Left ventricle myocardium superior (tissue), 1 donor: ENCODE measurements at regions not wholly inside any gene's neighbourhood (a gene's known extent, or its start where the extent isn't known, plus 50 kb on each side); places are given as distances from the start of the nearest gene placed in this dataset.
A peak's percentile ranks its signal among the peaks of the same experiment; 100 is the strongest.

ENCODE experiments used
- ATAC-seq: fragments of 200-7000 bp; cut with Tn5 transposase; one replicate; pipeline ENCODE4 v1.9.1; 2020; ENCODE audit warnings: mild to moderate bottlenecking, moderate library complexity
- DNase-seq: peaks from one replicate; pipeline ENCODE4 v3.0.0-alpha.2; 2020
- intact Hi-C: fragments of 100-400 bp; cut with micrococcal nuclease; formaldehyde crosslinking; loops from one replicate; pipeline ENCODE4 v1.11.0; 2022
- donor health status: DM: no; HTN: yes; CAD: no; lungs with severe emphysema.

- intact Hi-C loops, result no loop called here
- DNase-seq, result no peak
- ATAC-seq, result peak; percentile 68
Measured at GRCh38 chr2:21700644-21701043, 576.9 kb downstream of the TDRD15 start.

- ATAC-seq, result peak; percentile 98
Measured at GRCh38 chr2:21710031-21710430, 586.3 kb downstream of the TDRD15 start.

GRCh38 chr2:21710496-21710895 is 586.7 kb downstream of the TDRD15 start:
- intact Hi-C loops, result no loop called here
- no peak for DNase-seq
- ATAC-seq, result no peak

More at GRCh38 chr2:21710031-21710430, 586.3 kb downstream of the TDRD15 start:
- DNase-seq, result peak; percentile 41
- intact Hi-C loops, result no loop called here

- DNase-seq (peak; percentile 37), ATAC-seq (peak; percentile 95)
- intact Hi-C loops, result no loop called here
Measured at GRCh38 chr2:21715887-21716286, 592.1 kb downstream of the TDRD15 start.

GRCh38 chr2:21727101-21727500 is 603.3 kb downstream of the TDRD15 start:
- ATAC-seq (no peak), DNase-seq (no peak)
- intact Hi-C loops, result no loop called here

- ATAC-seq (no peak), DNase-seq (no peak)
- intact Hi-C loops, result no loop called here
Measured at GRCh38 chr2:21728133-21728532, 604.4 kb downstream of the TDRD15 start.

GRCh38 chr2:21730141-21730540 is 606.4 kb downstream of the TDRD15 start:
- intact Hi-C loops, result no loop called here
- ATAC-seq (no peak), DNase-seq (no peak)

- intact Hi-C loops, result no loop called here
- DNase-seq, result no peak
- no peak for ATAC-seq
Measured at GRCh38 chr2:21740484-21740883, 616.7 kb downstream of the TDRD15 start.

- intact Hi-C loops, result no loop called here
- ATAC-seq, result no peak
- no peak for DNase-seq
Measured at GRCh38 chr2:21746499-21746898, 622.7 kb downstream of the TDRD15 start.

- intact Hi-C loops, result no loop called here
- DNase-seq, result no peak
Measured at GRCh38 chr2:21748501-21748900, 624.7 kb downstream of the TDRD15 start.

GRCh38 chr2:21754164-21754788 is 630.5 kb downstream of the TDRD15 start:
- peak; percentile 15 for DNase-seq
- intact Hi-C loops, result no loop called here
- peak; percentile 84 for ATAC-seq

More at GRCh38 chr2:21748501-21748900, 624.7 kb downstream of the TDRD15 start:
- no peak for ATAC-seq

GRCh38 chr2:21757805-21758430 is 634.1 kb downstream of the TDRD15 start:
- DNase-seq, result peak; percentile 39
- peak; percentile 93 for ATAC-seq
- intact Hi-C loops, result no loop called here

- ATAC-seq (no peak), DNase-seq (no peak)
- intact Hi-C loops, result no loop called here
Measured at GRCh38 chr2:21759819-21760218, 636.1 kb downstream of the TDRD15 start.

- ATAC-seq, result no peak
- DNase-seq, result no peak
- intact Hi-C loops, result no loop called here
Measured at GRCh38 chr2:21761361-21761760, 637.6 kb downstream of the TDRD15 start.

GRCh38 chr2:21763501-21763900 is 639.7 kb downstream of the TDRD15 start:
- DNase-seq (no peak), ATAC-seq (no peak)
- intact Hi-C loops, result no loop called here

GRCh38 chr2:21770787-21771186 is 647.0 kb downstream of the TDRD15 start:
- intact Hi-C loops, result no loop called here
- DNase-seq (no peak), ATAC-seq (no peak)

GRCh38 chr2:21772624-21773023 is 648.9 kb downstream of the TDRD15 start:
- intact Hi-C loops, result no loop called here
- ATAC-seq (no peak), DNase-seq (no peak)

GRCh38 chr2:21773168-21773567 is 649.4 kb downstream of the TDRD15 start:
- ATAC-seq (peak; percentile 67), DNase-seq (no peak)
- intact Hi-C loops, result no loop called here

- intact Hi-C loops, result no loop called here
- DNase-seq, result no peak
- no peak for ATAC-seq
Measured at GRCh38 chr2:21774691-21775368, 651.1 kb downstream of the TDRD15 start.

GRCh38 chr2:21779786-21780185 is 656.0 kb downstream of the TDRD15 start:
- ATAC-seq, result no peak
- DNase-seq, result no peak
- intact Hi-C loops, result no loop called here

GRCh38 chr2:21781962-21782361 is 658.2 kb downstream of the TDRD15 start:
- ATAC-seq (no peak), DNase-seq (no peak)
- intact Hi-C loops, result no loop called here
